ENCODE measurements at regions not wholly inside any gene's neighbourhood (a gene's known extent, or its start where the extent isn't known, plus 50 kb on each side); places are given as distances from the start of the nearest gene placed in this dataset.
A peak's percentile ranks its signal among the peaks of the same experiment; 100 is the strongest.

GRCh38 chr11:95297680-95298452, 66.9 kb upstream of the SESN3 start:
- no peak for DNase-seq

- peak; percentile 19 for DNase-seq
These were observed 65.6 kb upstream of the SESN3 start for GRCh38 chr11:95296621-95297025.

- no peak for DNase-seq
These were observed 65.2 kb upstream of the SESN3 start for GRCh38 chr11:95296165-95296564.

GRCh38 chr11:95295382-95296149, 64.6 kb upstream of the SESN3 start:
- DNase-seq: no peak

GRCh38 chr11:95294701-95295100, 63.7 kb upstream of the SESN3 start:
- no peak for DNase-seq

- no peak for DNase-seq
These were observed 62.1 kb upstream of the SESN3 start for GRCh38 chr11:95293116-95293515.

GRCh38 chr11:95291946-95292345, 60.9 kb upstream of the SESN3 start:
- DNase-seq: no peak

- DNase-seq: no peak
These were observed 58.5 kb upstream of the SESN3 start for GRCh38 chr11:95289378-95290101.

GRCh38 chr11:95284057-95285052, 53.4 kb upstream of the SESN3 start:
- DNase-seq: no peak

- DNase-seq: no peak
These were observed 52.6 kb upstream of the SESN3 start for GRCh38 chr11:95283650-95284049.

GRCh38 chr11:95283146-95283545, 52.1 kb upstream of the SESN3 start:
- DNase-seq: no peak

- no peak for DNase-seq
These were observed 51.3 kb upstream of the SESN3 start for GRCh38 chr11:95282291-95282751.
